Muscle of arm (tissue), 1 donor: ENCODE measurements at regions not wholly inside any gene's neighbourhood (a gene's known extent, or its start where the extent isn't known, plus 50 kb on each side); places are given as distances from the start of the nearest gene placed in this dataset.
"Not testable (repeated sequence)": the region's sequence is repeated elsewhere in the genome, so short reads cannot be mapped to it uniquely, and the experiment has no call there.

Experiments
- DNase-seq: peaks from one replicate; pipeline ENCODE4 v3.0.0-alpha.2; 2013

DNA sequence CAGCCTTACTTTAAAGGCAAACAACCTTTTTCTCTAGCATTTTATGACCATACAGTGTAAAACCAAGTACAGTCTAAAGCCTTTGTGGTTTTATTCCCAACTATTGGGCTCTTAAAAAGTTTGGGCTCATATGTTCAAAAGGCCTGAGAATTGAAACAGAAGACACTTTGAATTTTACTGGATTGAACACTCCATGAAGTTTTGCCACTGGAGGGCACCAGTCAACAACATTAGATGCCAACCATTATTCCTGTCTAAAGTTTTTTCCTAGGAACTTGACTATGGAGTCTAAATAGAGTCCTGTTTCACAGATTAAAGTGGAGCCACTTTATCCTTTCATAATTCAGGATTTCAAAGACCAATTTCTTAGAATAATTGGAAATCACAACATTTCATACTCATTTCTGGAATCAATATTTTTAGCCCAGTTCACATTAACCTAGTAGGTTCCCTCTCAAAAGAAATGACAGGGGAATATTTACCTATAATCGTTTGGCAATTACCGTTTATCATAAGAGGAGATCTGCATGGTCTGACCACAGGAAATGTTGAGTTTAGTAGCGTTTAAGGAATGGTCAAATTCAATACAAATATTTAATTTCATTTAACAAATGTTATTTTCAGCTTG is 244.1 kb upstream of the PDZRN3 start:
- DNase-seq: peak; percentile 63

DNA sequence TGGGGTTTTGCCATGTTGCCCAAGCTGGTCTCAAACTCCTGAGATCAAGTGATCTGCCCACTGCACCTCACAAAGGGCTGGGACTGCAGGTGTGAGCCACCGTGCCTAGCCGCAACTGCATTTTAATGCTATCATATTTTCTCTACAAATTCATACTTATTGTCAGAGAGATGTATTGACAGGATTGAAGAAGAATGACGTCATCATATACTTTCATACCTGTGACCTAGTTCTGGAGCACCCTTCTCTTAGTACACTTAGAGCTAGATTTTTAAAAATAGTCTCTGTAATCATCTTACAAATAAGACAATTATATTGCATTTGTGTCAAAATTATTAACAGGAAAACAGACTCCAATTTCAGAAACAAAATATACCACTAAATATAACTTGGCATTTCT is 242.8 kb upstream of the PDZRN3 start:
- no peak for DNase-seq

DNA sequence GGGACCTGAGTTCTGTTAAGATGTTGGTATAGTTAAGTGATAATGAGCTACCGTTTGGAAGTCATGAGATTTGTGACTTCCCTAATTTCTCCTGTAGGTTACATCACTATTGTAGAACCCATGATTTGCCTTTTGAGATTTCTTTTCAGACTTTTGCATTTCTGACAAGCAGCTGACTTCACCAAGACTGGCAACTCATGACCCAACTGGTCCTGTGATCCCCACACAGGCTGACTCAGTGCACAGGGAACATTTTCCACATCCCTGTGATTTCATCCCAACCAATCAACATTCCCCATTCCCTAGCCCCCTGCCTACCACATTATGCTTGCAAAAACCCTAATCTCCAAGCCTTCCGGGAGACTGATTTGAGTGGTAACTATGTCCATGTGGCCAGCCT is 242.1 kb upstream of the PDZRN3 start:
- no peak for DNase-seq

GRCh38 chr3:73863546-73864079 is 238.9 kb upstream of the PDZRN3 start:
- no peak for DNase-seq

- no peak for DNase-seq
These were observed 231.1 kb upstream of the PDZRN3 start for GRCh38 chr3:73855813-73856212.

GRCh38 chr3:73848173-73848906 is 223.6 kb upstream of the PDZRN3 start:
- peak; percentile 26 for DNase-seq

- no peak for DNase-seq
These were observed 222.2 kb upstream of the PDZRN3 start for GRCh38 chr3:73846951-73847350.

GRCh38 chr3:73839032-73839431 is 214.3 kb upstream of the PDZRN3 start:
- no peak for DNase-seq

- DNase-seq: no peak
These were observed 211.2 kb upstream of the PDZRN3 start for GRCh38 chr3:73835945-73836344.

DNA sequence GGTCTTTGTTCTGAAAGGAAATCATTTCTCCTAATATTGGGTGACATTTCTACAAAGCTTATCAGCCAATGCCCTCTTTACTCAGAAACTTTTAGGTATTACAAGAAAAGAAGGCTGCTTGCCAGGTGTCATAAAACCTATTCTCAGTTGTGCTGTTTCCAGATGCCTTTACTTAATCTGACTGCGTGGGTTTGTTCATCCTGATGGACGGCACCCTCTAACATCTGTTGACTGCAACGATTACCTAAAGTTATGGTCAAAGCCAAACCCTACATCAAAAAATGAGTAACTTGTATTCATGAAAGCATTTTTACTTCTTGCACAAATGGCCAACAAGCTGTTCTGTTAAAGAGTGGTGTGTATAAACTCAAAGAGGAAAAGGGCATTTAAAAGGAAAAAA is 207.7 kb upstream of the PDZRN3 start:
- DNase-seq: no peak

GRCh38 chr3:73828348-73828747 is 203.6 kb upstream of the PDZRN3 start:
- no peak for DNase-seq

DNA sequence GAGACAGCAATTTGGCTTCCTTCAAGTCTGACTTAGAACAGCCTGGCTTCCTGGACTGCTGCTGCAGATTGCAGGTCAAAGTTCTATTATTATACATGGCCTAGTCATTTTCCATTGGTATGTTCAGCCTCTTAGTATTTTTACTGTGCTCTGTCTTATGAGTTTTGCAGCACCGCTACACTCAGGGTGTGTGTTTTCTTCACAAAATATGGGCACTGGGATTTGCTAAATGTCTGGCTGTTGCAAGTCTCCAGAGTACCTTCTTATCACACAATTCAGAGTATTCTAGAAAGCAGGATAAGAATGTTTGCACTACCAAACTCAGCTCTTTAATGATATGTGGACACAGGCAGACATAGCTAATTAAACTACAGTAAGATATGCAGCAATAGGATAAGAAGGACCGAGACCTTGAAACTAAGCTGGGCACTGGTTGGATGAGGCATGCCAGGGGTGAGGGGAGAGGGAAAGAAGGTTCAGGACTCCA is 203.0 kb upstream of the PDZRN3 start:
- DNase-seq: no peak

GRCh38 chr3:73827204-73827603 is 202.5 kb upstream of the PDZRN3 start:
- no peak for DNase-seq

DNA sequence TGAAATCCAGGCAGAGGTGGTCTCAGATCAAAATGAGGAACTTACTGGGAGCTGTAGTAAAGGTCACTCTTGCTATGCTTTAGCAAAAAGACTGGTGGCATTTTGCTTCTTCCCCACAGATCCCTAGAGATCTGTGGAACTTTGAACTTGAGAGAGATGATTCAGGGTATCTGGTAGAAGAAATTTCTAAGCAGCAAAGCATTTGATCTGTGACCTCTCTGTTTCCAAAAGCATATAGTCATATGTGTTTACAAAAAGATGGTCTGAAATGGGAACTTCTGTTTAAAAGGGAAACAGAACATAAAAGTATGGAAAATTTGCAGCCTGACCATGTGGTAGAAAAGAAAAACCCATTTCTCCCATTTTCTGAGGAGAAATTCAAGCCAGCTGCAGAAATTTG is 196.2 kb upstream of the PDZRN3 start:
- not testable (repeated sequence) for DNase-seq

DNA sequence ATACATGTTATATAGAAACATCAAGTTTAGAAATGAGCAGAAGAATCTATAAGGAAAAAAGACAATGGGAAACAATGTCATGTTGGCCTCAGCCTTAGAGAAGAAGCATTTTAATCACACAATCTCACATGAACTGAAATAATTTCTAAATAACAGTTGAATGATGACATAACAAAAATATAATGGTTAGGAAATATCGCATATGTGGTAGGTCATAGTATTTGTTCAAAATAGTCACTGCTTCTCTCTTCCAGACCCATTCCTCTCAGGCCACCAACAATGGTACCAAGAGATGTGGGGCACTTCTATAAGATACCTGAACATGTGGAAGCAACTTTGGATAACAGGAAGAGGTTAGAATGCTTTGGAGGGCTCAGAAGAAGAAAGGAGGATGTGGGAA is 195.7 kb upstream of the PDZRN3 start:
- DNase-seq: no peak

DNA sequence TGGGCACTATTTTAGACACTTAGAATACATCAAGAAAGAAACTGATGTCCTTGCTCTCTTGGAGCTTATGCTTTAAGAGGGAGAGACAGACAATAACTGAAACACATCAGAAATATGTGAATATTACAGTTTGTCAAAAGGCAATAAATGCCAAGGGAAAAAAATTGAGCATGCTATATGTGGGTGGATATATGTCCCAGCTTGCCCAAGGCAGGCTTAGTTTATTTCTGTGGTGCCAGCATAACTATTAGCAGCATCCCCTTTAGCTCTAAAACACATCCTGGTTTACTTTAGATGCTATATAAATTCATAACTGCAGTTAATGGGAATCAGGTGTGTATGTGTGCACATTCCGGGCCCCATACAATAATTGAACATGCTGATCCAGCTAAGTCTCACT is 191.2 kb upstream of the PDZRN3 start:
- DNase-seq: no peak

DNA sequence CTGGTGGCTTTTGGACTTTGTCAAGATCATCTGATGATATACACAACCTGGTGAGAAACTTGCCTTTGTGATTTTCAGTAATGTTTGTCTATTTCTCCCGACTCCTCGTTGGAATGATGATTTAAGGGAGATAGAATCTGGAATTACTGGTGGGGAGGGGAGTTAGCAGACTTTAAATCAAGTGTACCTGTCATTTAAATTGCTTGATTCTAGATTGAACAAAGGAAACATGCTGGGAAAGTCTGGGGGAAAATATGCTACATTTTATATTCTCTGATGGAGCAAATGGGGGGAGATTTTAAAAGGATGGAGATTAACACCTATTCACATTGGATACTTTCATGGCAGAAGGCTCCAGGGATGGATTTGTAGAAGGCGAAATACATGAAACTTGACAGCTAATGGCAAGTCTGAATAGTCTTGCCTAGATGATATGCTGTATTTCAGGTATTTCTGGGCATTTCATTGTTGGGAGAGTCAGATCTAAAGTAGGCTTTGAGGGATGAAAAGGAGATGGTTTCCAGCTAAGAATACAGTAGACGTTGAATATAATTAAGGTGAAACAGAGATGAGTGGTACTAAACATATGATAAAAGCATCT is 189.1 kb upstream of the PDZRN3 start:
- no peak for DNase-seq

- peak; percentile 67 for DNase-seq
These were observed 188.6 kb upstream of the PDZRN3 start for GRCh38 chr3:73813291-73813690.

DNA sequence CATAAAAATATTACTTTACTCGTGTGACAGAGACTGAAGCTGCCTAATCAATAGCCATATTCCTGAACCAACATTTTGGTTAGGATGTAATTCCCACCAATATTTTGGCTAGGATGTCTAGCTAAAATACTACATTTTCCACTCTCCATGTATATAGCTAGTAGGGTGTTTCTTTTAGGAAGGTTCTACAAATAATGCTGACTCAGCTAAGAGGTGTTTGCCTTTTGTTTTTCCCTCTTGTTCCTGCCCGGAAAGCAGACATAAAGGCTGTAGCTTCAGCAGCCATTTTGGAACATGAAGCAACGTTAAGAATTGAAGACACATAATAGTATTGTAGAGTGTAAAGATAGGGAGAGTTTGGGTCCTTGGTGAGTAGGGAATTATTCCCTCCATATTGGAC is 187.3 kb upstream of the PDZRN3 start:
- DNase-seq: no peak

- DNase-seq: no peak
These were observed 184.2 kb upstream of the PDZRN3 start for GRCh38 chr3:73808862-73809509.

DNA sequence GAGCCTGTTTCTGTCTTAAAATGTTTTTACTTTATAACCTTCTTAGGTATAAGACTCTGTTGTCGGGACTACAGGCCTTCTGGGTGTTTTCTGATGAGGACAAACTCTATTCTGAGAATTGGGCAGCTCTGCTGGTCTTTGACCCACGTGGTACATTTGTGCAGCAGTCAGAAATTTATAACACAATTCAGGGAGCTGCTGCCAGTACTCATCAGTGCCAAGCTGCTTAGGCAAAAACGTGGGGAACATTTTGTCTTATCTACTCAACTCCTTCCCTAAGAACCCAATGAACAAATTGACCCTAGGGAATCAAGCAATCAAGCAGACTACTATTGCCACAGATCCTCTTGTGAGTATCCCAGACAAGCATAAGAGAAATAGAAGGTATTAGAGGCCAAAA is 180.7 kb upstream of the PDZRN3 start:
- no peak for DNase-seq

DNA sequence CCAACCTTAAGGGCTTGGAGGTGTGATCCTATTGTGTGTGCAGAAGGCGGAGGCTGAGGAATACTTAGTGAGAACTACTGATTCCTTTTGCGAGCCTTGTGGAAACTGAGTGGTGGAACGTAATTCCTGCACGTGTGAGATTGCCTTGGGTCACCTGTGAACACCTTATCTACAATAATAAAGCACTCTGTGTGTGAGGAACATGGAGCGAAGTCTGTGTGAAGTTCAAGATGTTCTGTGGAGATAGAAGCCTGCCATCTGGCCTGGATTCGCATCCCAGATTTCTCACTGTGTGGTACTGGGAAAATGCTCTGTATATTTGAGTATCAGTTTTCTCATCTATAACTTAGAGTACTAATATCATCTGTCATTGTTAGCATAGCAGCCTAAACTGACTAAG is 179.5 kb upstream of the PDZRN3 start:
- no peak for DNase-seq

DNA sequence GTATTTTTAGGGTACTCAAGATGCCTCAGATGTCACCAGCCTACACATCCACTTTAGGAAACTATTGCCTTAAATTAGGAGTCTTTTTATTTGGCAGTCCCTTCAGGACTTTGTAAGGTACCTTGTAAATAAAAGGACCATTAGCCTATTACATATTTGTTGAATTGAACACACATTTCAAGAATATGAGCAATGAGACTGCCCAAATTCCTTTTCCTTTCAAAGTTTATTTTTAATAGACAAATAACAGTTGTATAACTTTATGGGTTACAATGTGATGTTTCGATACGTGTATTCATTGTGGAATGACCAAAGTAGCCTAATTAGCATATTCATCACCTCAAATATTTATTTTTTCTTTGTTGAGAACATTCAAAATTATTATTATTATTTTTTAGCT is 176.7 kb upstream of the PDZRN3 start:
- DNase-seq: no peak
